Right kidney (tissue), 1 donor: ENCODE measurements at regions not wholly inside any gene's neighbourhood (a gene's known extent, or its start where the extent isn't known, plus 50 kb on each side); places are given as distances from the start of the nearest gene placed in this dataset.
"Not testable (repeated sequence)": the region's sequence is repeated elsewhere in the genome, so short reads cannot be mapped to it uniquely, and the experiment has no call there.

Source experiments
- DNase-seq: peaks from one replicate; pipeline ENCODE4 v3.0.0-alpha.2; 2016

- DNase-seq, result no peak
Measured at GRCh38 chr3:197430934-197431333, 124.8 kb downstream of the BDH1 start.

GRCh38 chr3:197430502-197430901 is 125.3 kb downstream of the BDH1 start:
- no peak for DNase-seq

GRCh38 chr3:197428952-197429351 is 126.8 kb downstream of the BDH1 start:
- DNase-seq, result no peak

- DNase-seq, result peak; percentile 52
Measured at GRCh38 chr3:197428117-197428801, 127.5 kb downstream of the BDH1 start.

- no peak for DNase-seq
Measured at GRCh38 chr3:197427021-197427420, 128.6 kb upstream of the DLG1 start.

- DNase-seq, result no peak
Measured at GRCh38 chr3:197426121-197426566, 127.7 kb upstream of the DLG1 start.

- DNase-seq, result no peak
Measured at GRCh38 chr3:197425485-197426120, 127.2 kb upstream of the DLG1 start.

GRCh38 chr3:197424674-197425484 is 126.5 kb upstream of the DLG1 start:
- DNase-seq, result no peak

- DNase-seq, result no peak
Measured at GRCh38 chr3:197424266-197424665, 125.9 kb upstream of the DLG1 start.

- no peak for DNase-seq
Measured at GRCh38 chr3:197423376-197423775, 125.0 kb upstream of the DLG1 start.

- no peak for DNase-seq
Measured at GRCh38 chr3:197422506-197422905, 124.1 kb upstream of the DLG1 start.

- no peak for DNase-seq
Measured at GRCh38 chr3:197421021-197421420, 122.6 kb upstream of the DLG1 start.

- no peak for DNase-seq
Measured at GRCh38 chr3:197420566-197420965, 122.2 kb upstream of the DLG1 start.

GRCh38 chr3:197420115-197420514 is 121.7 kb upstream of the DLG1 start:
- no peak for DNase-seq

GRCh38 chr3:197419696-197420095 is 121.3 kb upstream of the DLG1 start:
- DNase-seq, result no peak

GRCh38 chr3:197417911-197418618 is 119.7 kb upstream of the DLG1 start:
- DNase-seq, result no peak

GRCh38 chr3:197417441-197417840 is 119.0 kb upstream of the DLG1 start:
- DNase-seq, result no peak

GRCh38 chr3:197411899-197412298 is 113.5 kb upstream of the DLG1 start:
- DNase-seq, result not testable (repeated sequence)

GRCh38 chr3:197410170-197410569 is 111.8 kb upstream of the DLG1 start:
- not testable (repeated sequence) for DNase-seq

- no peak for DNase-seq
Measured at GRCh38 chr3:197408177-197408957, 110.0 kb upstream of the DLG1 start.

GRCh38 chr3:197407526-197407925 is 109.1 kb upstream of the DLG1 start:
- DNase-seq, result no peak

- DNase-seq, result no peak
Measured at GRCh38 chr3:197407053-197407452, 108.6 kb upstream of the DLG1 start.
